Endothelial cell of umbilical vein (primary cell): ENCODE measurements at regions not wholly inside any gene's neighbourhood (a gene's known extent, or its start where the extent isn't known, plus 50 kb on each side); places are given as distances from the start of the nearest gene placed in this dataset.

Experiments used
- BruUV-seq: library from RNA; stranded (reverse); fragments of 400-500 nt; replicated peaks from 2 replicates; lab custom pipeline; 2021; lab: Mats Ljungman, UMichigan
- CTCF ChIA-PET: fragments of 300-600, 350-600 bp; sonication (Branson Sonifier 250); formaldehyde crosslinking; loops from one replicate; lab custom pipeline; 2021; ENCODE audit warnings: antibody characterized with exemption, inconsistent platforms; lab: Charles Lee
- POLR2A ChIA-PET: fragments of 300-600, 350-600 bp; sonication (Branson Sonifier 250); formaldehyde crosslinking; loops from one replicate; lab custom pipeline; 2021; ENCODE audit warnings: antibody characterized with exemption, inconsistent platforms; lab: Charles Lee
- DNase-seq: peaks from one replicate; pipeline ENCODE4 v3.0.0-alpha.2; 2011; ENCODE audit warnings: low read depth, low spot score
- FAIRE-seq: peaks from 2 replicates; lab custom pipeline; 2011; peaks lifted over from hg19 to GRCh38; lab: Jason Lieb, UNC
- H2AFZ ChIP-seq: 2 replicates; pipeline ENCODE4 v1.6.0; 2012; ENCODE audit warnings: low read depth, low read length, control low read depth, inconsistent platforms
- H3K27ac ChIP-seq: 2 replicates; pipeline ENCODE4 v1.5.1; 2011; ENCODE audit warnings: low read depth, mild to moderate bottlenecking, control low read depth, low read length, moderate library complexity; ENCODE audit not compliant: insufficient read depth
- H3K27me3 ChIP-seq, 2 experiments: 2 replicates each; pipeline versions ENCODE4 v1.6.0 to v1.6.1; 2011; ENCODE audit warnings: low read length in 2 of 2, mixed read lengths in 1 of 2; ENCODE audit not compliant: control insufficient read depth in 2 of 2, insufficient read depth in 2 of 2
- H3K36me3 ChIP-seq, 2 experiments: 2 replicates in 1 of 2; 3 replicates in 1 of 2; pipeline ENCODE4 v1.5.1; 2011; ENCODE audit warnings: low read length in 2 of 2, mild to moderate bottlenecking in 1 of 2, moderate library complexity in 1 of 2; ENCODE audit not compliant: control insufficient read depth in 2 of 2, insufficient read depth in 2 of 2; ENCODE audit errors: extremely low read depth in 1 of 2
- H3K4me1 ChIP-seq: 3 replicates; pipeline ENCODE4 v1.5.1; 2011; ENCODE audit warnings: mild to moderate bottlenecking, low read length; ENCODE audit not compliant: control insufficient read depth, insufficient read depth; ENCODE audit errors: extremely low read depth
- H3K4me2 ChIP-seq: 2 replicates; pipeline ENCODE4 v1.6.1; 2011; ENCODE audit warnings: low read length, control low read depth, mixed read lengths; ENCODE audit not compliant: insufficient read depth
- H3K4me3 ChIP-seq, 3 experiments: fragments of 200-600 bp in 1 of 3; sonication (generic), shearing (Covaris generic) in 1 of 3; replicated peaks in 1 of 3; 2 replicates each; pipeline ENCODE4 v1.5.1; 2011 to 2016; ENCODE audit warnings: control low read depth in 3 of 3, low read length in 3 of 3, mild to moderate bottlenecking in 2 of 3, inconsistent platforms in 1 of 3, low read depth in 1 of 3, moderate library complexity in 1 of 3; ENCODE audit not compliant: insufficient read depth in 1 of 3
- H3K79me2 ChIP-seq: 2 replicates; pipeline ENCODE4 v1.6.0; 2012; ENCODE audit warnings: low read length, inconsistent platforms; ENCODE audit not compliant: control insufficient read depth, insufficient read depth
- H3K9ac ChIP-seq: replicated peaks from 2 replicates; pipeline ENCODE3; 2011; ENCODE audit warnings: low read length, control low read depth; ENCODE audit not compliant: insufficient read depth; ENCODE audit errors: extremely low read depth
- H3K9me1 ChIP-seq: replicated peaks from 3 replicates; pipeline ENCODE4 v1.6.0; 2011; ENCODE audit warnings: mild to moderate bottlenecking, low read length; ENCODE audit not compliant: control insufficient read depth, insufficient read depth; ENCODE audit errors: extremely low read depth
- H3K9me3 ChIP-seq: replicated peaks from 2 replicates; pipeline ENCODE4 v1.5.1; 2012; ENCODE audit warnings: low read length, inconsistent platforms; ENCODE audit not compliant: control insufficient read depth, insufficient read depth
- H4K20me1 ChIP-seq: replicated peaks from 2 replicates; pipeline ENCODE3; 2011; ENCODE audit warnings: mild to moderate bottlenecking, low read length; ENCODE audit not compliant: control insufficient read depth, insufficient read depth; ENCODE audit errors: extremely low read depth
- EZH2 ChIP-seq: IDR thresholded peaks from 2 replicates; pipeline ENCODE4 v1.6.1; 2012; ENCODE audit warnings: borderline replicate concordance, low read depth, mild to moderate bottlenecking, moderate library complexity, low read length, inconsistent platforms; ENCODE audit not compliant: severe bottlenecking
- FOS ChIP-seq: IDR thresholded peaks from 2 replicates; pipeline ENCODE4 v1.6.1; 2011; ENCODE audit warnings: mild to moderate bottlenecking, low read length, moderate library complexity, borderline replicate concordance; ENCODE audit not compliant: insufficient read depth
- GATA2 ChIP-seq: IDR thresholded peaks from 2 replicates; pipeline ENCODE4 v1.7.0; 2011; ENCODE audit warnings: low read depth, mild to moderate bottlenecking, moderate library complexity, mixed read lengths, low read length; ENCODE audit not compliant: insufficient read length, insufficient read depth
- JUN ChIP-seq: IDR thresholded peaks from 2 replicates; pipeline ENCODE4 v1.6.1; 2011; ENCODE audit warnings: borderline replicate concordance, low read depth; ENCODE audit not compliant: insufficient read length, insufficient read depth
- MYC ChIP-seq: IDR thresholded peaks from one replicate; pipeline ENCODE4 v1.6.1; 2011; ENCODE audit warnings: mild to moderate bottlenecking, low read depth, low read length
- POLR2A ChIP-seq: IDR thresholded peaks from 2 replicates; pipeline ENCODE4 v1.6.1; 2012; ENCODE audit warnings: low read depth, mild to moderate bottlenecking, control low read depth, low read length
- POLR2AphosphoS5 ChIP-seq: IDR thresholded peaks from 2 replicates; pipeline ENCODE4 v1.6.1; 2012; ENCODE audit warnings: low read depth, mild to moderate bottlenecking, control low read depth, low read length, moderate library complexity; ENCODE audit not compliant: insufficient read depth
- dilution Hi-C: fragments of 300-500 bp; cut with MboI; formaldehyde crosslinking; loops from one replicate; pipeline ENCODE4 v1.15.0; 2019; ENCODE audit warnings: low sequenced_read_pairs; ENCODE audit not compliant: extremely low pct_ligation_motif_present
- intact Hi-C: fragments of 100-400 bp; cut with micrococcal nuclease; formaldehyde crosslinking; loops from one replicate; pipeline ENCODE4 v1.10.0; 2022
- TF ChIP-seq, protein P1 (sequence below), 2 donors: IDR thresholded peaks; 1 replicate in 1 of 2; 2 replicates in 1 of 2; pipeline ENCODE4 v1.5.1; 2011; ENCODE audit warnings: low read length in 2 of 2, mild to moderate bottlenecking in 2 of 2, moderate library complexity in 2 of 2, control low read depth in 1 of 2, inconsistent platforms in 1 of 2, low read depth in 1 of 2; ENCODE audit not compliant: insufficient read depth in 1 of 2; ENCODE audit errors: extremely low read depth in 1 of 2
- TF ChIP-seq, protein P2 (sequence below): IDR thresholded peaks from 2 replicates; pipeline ENCODE4 v1.6.1; 2011; ENCODE audit not compliant: insufficient read depth, insufficient read length

- CTCF ChIA-PET, result no interaction called here
- H3K4me3 ChIP-seq, result no peak overlapping the region
- H3K4me1 ChIP-seq, result no peaks in the 10 kb centered on the region
- no peaks in the 10 kb centered on the region for H4K20me1 ChIP-seq
- H3K9ac ChIP-seq, result no peak overlapping the region
- H3K9me1 ChIP-seq, result no peaks in the 10 kb centered on the region
- H3K27me3 ChIP-seq, result no peaks in the 10 kb centered on the region
- intact Hi-C loops, result no loop called here
- no peaks in the 10 kb centered on the region for H3K36me3 ChIP-seq
- FAIRE-seq, result no peak
- no peak for DNase-seq
- dilution Hi-C loops, result no loop called here
- POLR2A ChIA-PET, result no interaction called here
- no peak overlapping the region for H2AFZ ChIP-seq
- TF ChIP-seq MYC, result no peak
- TF ChIP-seq, protein P1, sequence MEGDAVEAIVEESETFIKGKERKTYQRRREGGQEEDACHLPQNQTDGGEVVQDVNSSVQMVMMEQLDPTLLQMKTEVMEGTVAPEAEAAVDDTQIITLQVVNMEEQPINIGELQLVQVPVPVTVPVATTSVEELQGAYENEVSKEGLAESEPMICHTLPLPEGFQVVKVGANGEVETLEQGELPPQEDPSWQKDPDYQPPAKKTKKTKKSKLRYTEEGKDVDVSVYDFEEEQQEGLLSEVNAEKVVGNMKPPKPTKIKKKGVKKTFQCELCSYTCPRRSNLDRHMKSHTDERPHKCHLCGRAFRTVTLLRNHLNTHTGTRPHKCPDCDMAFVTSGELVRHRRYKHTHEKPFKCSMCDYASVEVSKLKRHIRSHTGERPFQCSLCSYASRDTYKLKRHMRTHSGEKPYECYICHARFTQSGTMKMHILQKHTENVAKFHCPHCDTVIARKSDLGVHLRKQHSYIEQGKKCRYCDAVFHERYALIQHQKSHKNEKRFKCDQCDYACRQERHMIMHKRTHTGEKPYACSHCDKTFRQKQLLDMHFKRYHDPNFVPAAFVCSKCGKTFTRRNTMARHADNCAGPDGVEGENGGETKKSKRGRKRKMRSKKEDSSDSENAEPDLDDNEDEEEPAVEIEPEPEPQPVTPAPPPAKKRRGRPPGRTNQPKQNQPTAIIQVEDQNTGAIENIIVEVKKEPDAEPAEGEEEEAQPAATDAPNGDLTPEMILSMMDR (IDR thresholded peaks at IDR 0.05; ENCODE audit: extremely low read depth in 1 of 2, insufficient read depth in 1 of 2, low read depth in 1 of 2, low read length in 2 of 2), result no peak
- no peak for TF ChIP-seq POLR2A
- TF ChIP-seq FOS, result no peak
- no peak for TF ChIP-seq EZH2
- TF ChIP-seq POLR2AphosphoS5, result no peak
- TF ChIP-seq, protein P2, sequence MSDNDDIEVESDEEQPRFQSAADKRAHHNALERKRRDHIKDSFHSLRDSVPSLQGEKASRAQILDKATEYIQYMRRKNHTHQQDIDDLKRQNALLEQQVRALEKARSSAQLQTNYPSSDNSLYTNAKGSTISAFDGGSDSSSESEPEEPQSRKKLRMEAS, result no peak
- no peak for TF ChIP-seq JUN
- no peak for TF ChIP-seq GATA2
- BruUV-seq, result no TSS peak
- no peak overlapping the region for H3K27ac ChIP-seq
- H3K79me2 ChIP-seq, result no peaks in the 10 kb centered on the region
- H3K4me2 ChIP-seq, result no peak overlapping the region
- no peaks in the 10 kb centered on the region for H3K9me3 ChIP-seq
Measured at GRCh38 chr3:17979911-17980310, 237.5 kb upstream of the TBC1D5 start.
